VCaP (cell line): ENCODE measurements at regions not wholly inside any gene's neighbourhood (a gene's known extent, or its start where the extent isn't known, plus 50 kb on each side); places are given as distances from the start of the nearest gene placed in this dataset.
"Not testable (repeated sequence)": the region's sequence is repeated elsewhere in the genome, so short reads cannot be mapped to it uniquely, and the experiment has no call there.

Experiments used
- H3K27ac ChIP-seq: fragments of 450-650 bp; 2 replicates; pipeline ENCODE4 v1.5.1; 2017
- CTCF ChIP-seq: fragments of 450-650 bp; conservative IDR thresholded peaks from 2 replicates; pipeline ENCODE4 v1.5.1; 2017; ENCODE audit warnings: mild to moderate bottlenecking, moderate library complexity

GRCh38 chr5:5751987-5752386 lies 329.5 kb downstream of the ICE1 start:
- TF ChIP-seq CTCF: no peak
- H3K27ac ChIP-seq: no peak overlapping the region

- no peak for TF ChIP-seq CTCF
- H3K27ac ChIP-seq: no peak overlapping the region
These were observed 329.0 kb downstream of the ICE1 start for GRCh38 chr5:5751498-5751897.

- H3K27ac ChIP-seq: no peak overlapping the region
- no peak for TF ChIP-seq CTCF
These were observed 318.9 kb downstream of the ICE1 start for GRCh38 chr5:5741418-5741817.

- H3K27ac ChIP-seq: no peak overlapping the region
- no peak for TF ChIP-seq CTCF
These were observed 317.0 kb downstream of the ICE1 start for GRCh38 chr5:5739490-5739945.

- no peak for TF ChIP-seq CTCF
- no peak overlapping the region for H3K27ac ChIP-seq
These were observed 316.5 kb downstream of the ICE1 start for GRCh38 chr5:5738797-5739489.

- no peak overlapping the region for H3K27ac ChIP-seq
- TF ChIP-seq CTCF: no peak
These were observed 313.5 kb downstream of the ICE1 start for GRCh38 chr5:5736007-5736406.

- H3K27ac ChIP-seq: not testable (repeated sequence)
These were observed 310.6 kb downstream of the ICE1 start for GRCh38 chr5:5733058-5733457.

GRCh38 chr5:5726401-5726800 lies 303.9 kb downstream of the ICE1 start:
- no peak for TF ChIP-seq CTCF
- no peak overlapping the region for H3K27ac ChIP-seq
